ENCODE measurements at regions not wholly inside any gene's neighbourhood (a gene's known extent, or its start where the extent isn't known, plus 50 kb on each side); places are given as distances from the start of the nearest gene placed in this dataset.

GRCh38 chr7:144903201-144903600 is 67.3 kb upstream of the TPK1 start:
- TF ChIP-seq CTCF (IDR thresholded peaks at IDR 0.05) = no peak
- no peak for TF ChIP-seq POLR2A (IDR thresholded peaks at IDR 0.05)

Measured in thyroid gland (tissue), 4 donors.